HG02642 (cell line): ENCODE measurements at regions not wholly inside any gene's neighbourhood (a gene's known extent, or its start where the extent isn't known, plus 50 kb on each side); places are given as distances from the start of the nearest gene placed in this dataset.

Source experiments
- ATAC-seq: cut with Tn5 transposase; IDR thresholded peaks from one replicate; pipeline ENCODE4 v1.9.1; 2021; ENCODE audit warnings: mild to moderate bottlenecking; ENCODE audit not compliant: unreplicated experiment, poor library complexity

DNA sequence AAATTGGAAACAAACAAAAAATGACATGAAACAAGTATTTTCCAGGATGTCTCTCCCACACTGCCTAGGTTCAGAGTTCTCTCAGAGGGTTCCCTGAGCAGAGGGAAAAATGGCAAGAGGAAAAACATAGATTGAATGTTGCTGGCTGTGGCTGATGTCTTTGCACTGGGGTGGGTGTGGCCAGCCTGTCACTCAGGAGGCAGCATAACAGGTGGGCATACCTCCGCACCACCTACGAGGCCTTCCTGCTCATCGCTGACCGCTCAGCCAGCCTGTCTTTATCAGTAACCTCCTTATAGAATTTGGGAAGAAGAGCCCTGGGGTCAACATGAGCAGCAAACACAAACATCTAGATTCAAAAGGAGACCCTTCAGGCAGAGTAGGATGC is 216.6 kb upstream of the UMPS start:
- ATAC-seq, result no peak

GRCh38 chr3:124514683-124515082 is 215.6 kb upstream of the UMPS start:
- ATAC-seq, result no peak

GRCh38 chr3:124516333-124516732 is 213.9 kb upstream of the UMPS start:
- no peak for ATAC-seq

- ATAC-seq, result no peak
Observed at GRCh38 chr3:124517306-124517705, 212.9 kb upstream of the UMPS start.

GRCh38 chr3:124518350-124518749 is 211.9 kb upstream of the UMPS start:
- no peak for ATAC-seq

- ATAC-seq, result no peak
Observed at GRCh38 chr3:124519591-124520194, 210.6 kb upstream of the UMPS start.

GRCh38 chr3:124520970-124521369 is 209.3 kb upstream of the UMPS start:
- no peak for ATAC-seq

DNA sequence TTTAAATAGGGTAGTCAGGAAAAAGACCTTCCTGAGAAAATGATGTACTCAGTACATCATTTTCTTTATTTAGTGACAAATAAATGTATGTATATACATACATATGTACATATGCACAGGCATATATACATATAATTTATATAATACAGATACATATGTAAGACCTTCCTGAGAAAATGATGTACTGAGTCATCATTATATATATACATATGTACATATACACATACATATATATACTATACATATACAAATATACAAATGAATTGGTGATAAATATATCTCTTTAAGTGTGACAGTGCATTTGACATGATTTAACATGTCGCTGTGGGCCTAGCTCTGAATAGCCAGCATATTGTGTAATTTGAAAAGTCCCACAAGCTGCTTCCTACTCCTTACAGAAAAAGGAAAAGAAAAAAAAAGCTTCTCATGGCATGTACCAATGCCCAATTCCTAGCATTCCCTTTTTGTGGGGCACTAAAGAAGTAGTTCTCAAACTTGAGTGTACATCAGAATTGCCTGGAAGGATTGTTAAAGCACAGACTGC is 208.1 kb upstream of the UMPS start:
- no peak for ATAC-seq

GRCh38 chr3:124526601-124527000 is 203.7 kb upstream of the UMPS start:
- ATAC-seq, result no peak

DNA sequence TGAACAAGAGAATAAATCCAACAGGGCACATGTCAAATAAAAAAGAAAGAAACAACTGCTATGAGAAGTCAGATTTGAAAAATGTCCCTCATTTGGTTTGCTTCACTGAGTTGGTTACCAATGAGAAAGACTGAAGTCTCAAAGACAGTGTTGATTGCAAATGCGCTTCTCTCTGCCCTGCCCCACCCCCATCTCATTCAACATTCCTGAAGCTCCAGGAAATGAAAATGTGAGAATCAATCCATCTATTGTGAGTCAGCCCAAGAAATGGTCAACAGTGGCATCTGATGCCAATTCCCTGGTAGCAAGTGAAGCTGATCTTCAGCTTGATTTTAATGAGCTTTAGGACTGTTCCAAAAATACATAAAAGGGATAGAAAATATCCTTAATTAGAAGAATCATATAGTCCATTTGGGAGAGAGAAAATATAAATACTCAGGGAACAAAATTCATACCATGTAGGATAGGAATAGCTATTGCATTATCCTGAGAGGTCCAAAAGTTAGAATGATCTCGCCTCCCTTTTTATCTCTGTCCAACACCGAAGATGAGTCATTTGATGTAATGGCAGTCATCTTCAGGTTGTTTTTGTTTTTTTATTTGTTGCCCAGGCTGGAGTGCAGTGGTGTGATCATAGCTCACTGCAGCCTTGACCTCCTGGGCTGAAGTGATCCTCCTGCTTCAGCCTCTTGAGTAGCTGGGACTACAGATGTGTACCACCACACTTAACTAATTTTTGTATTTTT is 200.3 kb upstream of the UMPS start:
- ATAC-seq, result no peak

GRCh38 chr3:124530916-124531315 is 199.3 kb upstream of the UMPS start:
- ATAC-seq, result no peak

DNA sequence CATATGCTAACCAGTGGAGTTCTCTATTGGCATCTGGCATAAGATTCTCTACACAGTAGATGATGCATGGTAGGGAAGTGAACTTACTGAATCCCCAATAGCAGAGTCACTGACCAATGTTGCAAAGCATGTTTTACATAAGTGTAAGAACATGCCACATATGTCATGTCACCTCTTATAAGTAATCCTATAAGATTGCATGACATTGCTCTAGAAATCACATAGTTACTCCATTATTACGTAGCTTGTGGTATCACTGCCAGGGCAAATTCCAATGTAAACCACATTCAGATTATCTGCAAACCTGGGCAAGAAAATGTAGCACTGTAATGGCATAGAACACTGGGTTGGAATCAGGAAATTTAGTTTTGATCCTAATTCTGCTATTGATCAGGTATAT is 198.2 kb upstream of the UMPS start:
- no peak for ATAC-seq

DNA sequence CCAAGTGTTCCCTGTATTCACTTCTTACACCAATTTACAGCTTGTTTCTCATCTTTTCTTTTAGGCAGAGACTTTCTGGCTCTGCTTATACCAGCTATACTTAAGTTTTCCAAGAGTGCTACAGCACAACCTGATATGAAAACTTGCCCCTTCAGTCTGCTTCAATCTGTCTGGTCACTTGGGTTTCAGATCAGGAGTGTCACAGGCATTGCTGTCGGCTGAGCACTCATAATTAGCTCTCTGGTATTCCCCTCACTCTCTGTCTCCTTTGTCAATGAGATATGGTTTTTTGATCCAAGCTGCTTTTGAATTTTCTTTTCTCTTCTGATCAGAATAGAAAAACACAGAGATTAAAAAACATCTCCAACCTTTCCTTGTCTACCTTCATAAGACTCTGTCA is 194.9 kb upstream of the UMPS start:
- no peak for ATAC-seq

DNA sequence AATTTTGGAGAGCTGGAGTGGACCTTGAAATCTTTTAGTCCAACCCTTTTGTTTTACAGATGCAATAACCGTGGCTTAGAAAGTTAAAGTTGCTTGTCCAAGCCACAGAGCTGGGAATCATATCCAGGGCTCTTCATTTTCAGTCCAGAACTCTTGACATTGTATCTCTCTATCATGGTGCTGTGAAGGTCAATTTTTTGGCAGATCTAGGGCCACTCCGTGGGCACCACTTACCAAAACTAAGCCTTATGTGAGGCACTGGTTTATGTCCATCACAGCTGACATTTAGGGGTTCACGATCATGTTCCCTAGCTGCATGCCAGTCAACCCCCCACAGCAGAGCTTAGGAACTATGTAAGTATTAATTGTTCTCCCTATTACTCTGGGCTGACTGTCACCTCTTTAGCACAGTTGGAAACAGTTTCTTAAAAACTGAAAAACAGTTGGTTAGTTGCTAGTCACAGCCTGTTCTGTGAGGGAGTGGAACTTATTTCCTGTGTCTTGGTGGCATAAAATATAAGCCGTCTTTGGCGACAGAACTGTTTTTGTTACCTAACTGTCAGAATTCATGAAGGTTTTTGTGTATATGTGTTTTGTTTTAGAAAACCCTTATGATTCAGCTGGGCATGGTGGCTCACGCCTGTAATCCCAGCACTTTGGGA is 189.6 kb upstream of the UMPS start:
- no peak for ATAC-seq

DNA sequence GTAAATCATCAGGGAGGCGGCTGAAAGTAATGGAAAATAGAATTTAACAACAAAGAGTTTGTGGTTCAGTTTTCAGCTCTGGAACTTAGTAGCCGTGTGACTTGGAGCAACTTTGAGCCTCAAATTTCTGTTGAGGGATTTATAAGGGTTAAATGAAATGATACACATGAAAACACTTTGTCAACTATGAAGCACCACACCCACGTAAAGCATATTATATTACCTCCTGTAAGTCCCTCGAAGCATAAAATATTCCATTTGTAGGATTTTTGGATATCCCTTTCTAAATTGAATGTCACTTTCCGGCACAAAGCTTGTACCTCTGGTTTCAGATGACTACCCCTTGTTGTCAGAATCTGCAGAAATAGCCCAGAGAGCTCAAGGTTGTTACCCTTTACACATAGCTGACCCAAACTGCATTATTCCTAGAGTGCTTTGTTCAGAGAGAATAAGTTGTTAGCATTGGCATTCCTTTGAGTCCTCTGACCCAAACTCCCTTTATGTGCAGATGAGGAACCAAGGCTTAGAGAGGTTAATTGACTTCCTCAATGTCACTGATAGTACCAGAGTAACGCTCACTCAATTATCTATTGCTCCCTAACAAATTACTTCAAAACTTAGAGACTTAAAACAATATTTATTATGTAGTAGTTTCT is 187.9 kb upstream of the UMPS start:
- no peak for ATAC-seq

DNA sequence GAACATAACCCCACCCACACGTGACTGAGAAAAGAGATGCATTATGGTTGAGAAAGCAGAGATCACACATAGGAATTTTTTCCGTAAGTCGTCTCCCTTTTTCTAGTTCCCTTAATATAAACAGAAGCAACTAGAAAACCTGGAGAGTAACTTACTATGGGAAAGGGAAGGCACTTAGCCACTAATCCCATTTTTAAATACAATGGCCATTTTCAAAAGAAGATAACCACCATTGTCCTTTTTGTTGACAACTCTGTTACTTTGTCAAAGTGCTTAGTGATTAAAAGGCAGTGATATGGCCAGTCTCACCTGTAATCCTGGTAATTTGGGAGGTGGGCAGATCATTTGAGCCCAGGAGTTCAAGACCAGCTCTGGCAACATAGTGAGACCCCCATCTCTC is 184.4 kb upstream of the UMPS start:
- no peak for ATAC-seq

DNA sequence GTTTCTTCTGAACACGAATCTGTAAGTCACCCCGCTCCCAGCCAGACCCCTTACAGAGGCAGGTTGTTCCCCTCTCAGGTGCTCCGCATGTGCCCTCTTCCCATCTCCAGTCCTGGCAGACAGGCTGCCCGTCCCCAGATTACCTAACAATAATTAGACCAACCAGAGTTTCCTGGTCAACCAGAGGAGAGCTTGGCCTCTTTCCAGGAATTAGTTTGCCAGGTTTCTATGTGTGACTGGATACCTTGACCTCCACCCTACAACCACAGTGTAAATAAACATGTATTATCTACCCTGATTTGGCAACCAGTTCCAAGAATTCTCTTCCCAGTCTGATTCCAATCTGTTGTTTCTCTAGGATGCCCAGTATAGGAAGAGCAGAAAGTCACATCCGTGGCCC is 178.0 kb upstream of the UMPS start:
- no peak for ATAC-seq

DNA sequence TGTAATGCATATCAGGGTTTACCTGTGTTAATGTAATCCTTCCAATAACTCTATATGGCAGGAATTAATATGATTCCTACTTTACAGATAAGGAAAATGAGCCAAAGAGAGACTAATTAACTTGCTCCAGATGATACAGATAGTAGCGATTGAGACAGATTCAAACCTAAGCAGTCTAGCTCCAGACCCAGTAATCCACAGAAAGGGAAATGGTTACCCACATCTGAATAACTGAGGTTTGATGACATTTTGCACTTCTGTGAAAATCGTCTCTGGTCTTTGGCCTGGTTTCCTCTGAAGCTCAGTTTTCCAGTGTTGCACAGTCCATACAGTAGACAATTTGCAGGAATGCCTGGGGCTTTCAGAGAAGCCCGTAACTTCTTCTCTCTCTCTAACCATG is 177.1 kb upstream of the UMPS start:
- no peak for ATAC-seq

- ATAC-seq, result no peak
Observed at GRCh38 chr3:124556636-124557035, 173.6 kb upstream of the UMPS start.

GRCh38 chr3:124557433-124558232 is 172.6 kb upstream of the UMPS start:
- ATAC-seq, result no peak
